Calu3 (cell line): ENCODE measurements at regions not wholly inside any gene's neighbourhood (a gene's known extent, or its start where the extent isn't known, plus 50 kb on each side); places are given as distances from the start of the nearest gene placed in this dataset.

Experiments used
- BruUV-seq: library from RNA; stranded (reverse); fragments of 400-500 nt; replicated peaks from 2 replicates; lab custom pipeline; 2021; lab: Mats Ljungman, UMichigan
- CTCF ChIA-PET: fragments of 300-600 bp; sonication (Branson Sonifier 250); formaldehyde crosslinking; loops from one replicate; lab custom pipeline; 2022; ENCODE audit warnings: antibody characterized with exemption; lab: Charles Lee
- DNase-seq: peaks from one replicate; pipeline ENCODE4 v3.0.0; 2022
- H3K27ac Mint-ChIP-seq: one replicate; pipeline ENCODE4 v1.8.0; 2022; ENCODE audit warnings: mixed read lengths; ENCODE audit not compliant: unreplicated experiment
- H3K27me3 Mint-ChIP-seq: one replicate; pipeline ENCODE4 v1.8.0; 2022; ENCODE audit warnings: mixed read lengths; ENCODE audit not compliant: unreplicated experiment
- H3K36me3 Mint-ChIP-seq: one replicate; pipeline ENCODE4 v1.8.0; 2022; ENCODE audit warnings: mild to moderate bottlenecking, moderate library complexity, mixed read lengths; ENCODE audit not compliant: insufficient read depth, unreplicated experiment
- H3K4me1 Mint-ChIP-seq: one replicate; pipeline ENCODE4 v1.8.0; 2022; ENCODE audit warnings: mild to moderate bottlenecking, low read depth, mixed read lengths; ENCODE audit not compliant: unreplicated experiment
- H3K4me3 Mint-ChIP-seq: one replicate; pipeline ENCODE4 v1.8.0; 2022; ENCODE audit warnings: mild to moderate bottlenecking, low read depth, moderate library complexity, mixed read lengths; ENCODE audit not compliant: unreplicated experiment
- H3K9me3 Mint-ChIP-seq: one replicate; pipeline ENCODE4 v1.8.0; 2022; ENCODE audit warnings: low read depth, mixed read lengths; ENCODE audit not compliant: unreplicated experiment
- intact Hi-C: fragments of 100-400 bp; cut with micrococcal nuclease; formaldehyde crosslinking; loops from one replicate; pipeline ENCODE4 v1.10.0; 2022; ENCODE audit not compliant: unreplicated experiment
- TF ChIP-seq, protein P1 (sequence below): fragments of 200-600 bp; IDR thresholded peaks from one replicate; pipeline ENCODE4 v1.8.0; 2022; ENCODE audit warnings: antibody characterized with exemption; ENCODE audit not compliant: unreplicated experiment

DNA sequence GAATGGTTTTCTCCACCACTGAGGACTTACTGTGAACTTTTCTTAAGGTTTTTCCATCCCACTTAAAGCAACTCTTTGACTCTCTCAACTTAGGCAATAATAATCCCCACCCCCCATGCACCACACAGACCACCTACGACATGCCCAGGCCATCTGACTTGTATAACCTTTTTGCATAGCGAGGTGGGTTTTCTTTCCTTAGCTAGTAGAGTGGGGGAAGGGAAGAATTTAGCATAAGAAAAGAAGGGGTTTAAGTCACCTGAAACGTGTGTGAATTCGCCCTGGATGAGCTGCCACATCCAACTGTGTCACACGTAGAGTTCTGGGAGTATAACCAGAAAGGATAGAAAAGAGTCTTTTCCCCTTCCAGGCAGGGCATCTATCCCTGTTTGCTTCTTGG lies 262.7 kb downstream of the YTHDC2 start:
- H3K4me3 Mint-ChIP-seq, result no peak overlapping the region

DNA sequence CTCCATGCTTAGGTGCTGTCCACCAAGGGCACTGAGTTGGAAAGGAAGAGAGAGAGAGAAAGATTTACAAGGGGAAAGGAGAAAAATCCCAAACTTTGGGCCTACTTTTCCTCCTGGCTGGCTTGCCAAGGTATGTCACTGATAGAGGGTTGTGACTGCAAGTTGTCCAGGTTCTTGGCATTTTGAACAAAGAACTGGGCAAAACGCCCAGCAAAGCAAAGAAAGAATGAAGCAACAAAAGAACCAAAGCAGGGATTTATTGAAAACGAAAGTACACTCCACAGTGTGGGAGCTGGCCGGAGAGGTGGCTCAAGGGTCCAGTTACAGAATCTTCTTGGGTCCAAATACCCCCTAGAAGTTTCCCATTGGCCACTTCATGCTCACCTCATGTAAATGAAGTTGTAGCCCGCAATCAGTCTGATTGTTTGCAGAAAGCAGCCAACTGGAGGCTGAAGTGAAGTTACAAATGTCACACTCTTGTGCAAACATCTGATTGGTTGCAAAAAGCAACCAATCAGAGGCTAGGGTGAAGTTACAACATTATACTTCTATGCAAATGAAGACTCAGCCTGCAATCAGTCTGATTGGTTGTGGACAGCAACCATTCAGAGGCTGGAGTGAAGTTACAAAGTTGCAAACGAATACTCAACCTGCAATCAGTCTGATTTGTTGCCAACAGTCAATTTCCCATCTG lies 263.5 kb downstream of the YTHDC2 start:
- intact Hi-C loops, result no loop called here

More for the DNA sequence above, 262.7 kb downstream of the YTHDC2 start:
- intact Hi-C loops, result no loop called here
- BruUV-seq, result no TSS peak
- Mint-ChIP-seq H3K36me3 (no peaks in the 10 kb centered on the region), H3K27me3 (no peaks in the 10 kb centered on the region), H3K9me3 (no peaks in the 10 kb centered on the region), H3K27ac (no peak overlapping the region), H3K4me1 (peaks cover 24% of the 10 kb centered on the region)
- no peak for DNase-seq
- TF ChIP-seq, protein P1, sequence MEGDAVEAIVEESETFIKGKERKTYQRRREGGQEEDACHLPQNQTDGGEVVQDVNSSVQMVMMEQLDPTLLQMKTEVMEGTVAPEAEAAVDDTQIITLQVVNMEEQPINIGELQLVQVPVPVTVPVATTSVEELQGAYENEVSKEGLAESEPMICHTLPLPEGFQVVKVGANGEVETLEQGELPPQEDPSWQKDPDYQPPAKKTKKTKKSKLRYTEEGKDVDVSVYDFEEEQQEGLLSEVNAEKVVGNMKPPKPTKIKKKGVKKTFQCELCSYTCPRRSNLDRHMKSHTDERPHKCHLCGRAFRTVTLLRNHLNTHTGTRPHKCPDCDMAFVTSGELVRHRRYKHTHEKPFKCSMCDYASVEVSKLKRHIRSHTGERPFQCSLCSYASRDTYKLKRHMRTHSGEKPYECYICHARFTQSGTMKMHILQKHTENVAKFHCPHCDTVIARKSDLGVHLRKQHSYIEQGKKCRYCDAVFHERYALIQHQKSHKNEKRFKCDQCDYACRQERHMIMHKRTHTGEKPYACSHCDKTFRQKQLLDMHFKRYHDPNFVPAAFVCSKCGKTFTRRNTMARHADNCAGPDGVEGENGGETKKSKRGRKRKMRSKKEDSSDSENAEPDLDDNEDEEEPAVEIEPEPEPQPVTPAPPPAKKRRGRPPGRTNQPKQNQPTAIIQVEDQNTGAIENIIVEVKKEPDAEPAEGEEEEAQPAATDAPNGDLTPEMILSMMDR, result no peak
- CTCF ChIA-PET, result no interaction called here

DNA sequence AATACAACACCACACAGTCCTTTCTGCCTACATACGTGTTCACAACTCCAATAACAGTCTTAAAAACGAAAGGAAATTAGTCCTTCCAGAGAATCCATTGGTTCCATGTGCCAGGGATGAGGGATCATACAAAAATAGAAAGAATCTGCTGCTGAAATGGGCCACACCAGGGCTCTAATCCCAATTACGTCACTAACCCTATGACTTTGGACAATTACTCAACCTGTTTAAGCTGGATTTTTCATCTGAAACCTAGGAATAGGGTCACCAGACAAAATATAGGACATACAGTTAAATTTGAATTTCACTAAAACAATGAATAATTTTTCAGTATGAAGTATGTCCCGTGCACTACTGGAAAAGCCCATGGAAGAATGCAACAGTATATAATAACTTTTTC lies 264.7 kb downstream of the YTHDC2 start:
- no peak for DNase-seq
- no peak overlapping the region for H3K27ac Mint-ChIP-seq
- intact Hi-C loops, result no loop called here
- no peaks in the 10 kb centered on the region for H3K27me3 Mint-ChIP-seq
- no TSS peak for BruUV-seq
- TF ChIP-seq, protein P1, result no peak
- H3K4me1 Mint-ChIP-seq, result peaks cover 26% of the 10 kb centered on the region
- no peak overlapping the region for H3K4me3 Mint-ChIP-seq
- H3K9me3 Mint-ChIP-seq, result no peaks in the 10 kb centered on the region
- CTCF ChIA-PET, result no interaction called here
- no peaks in the 10 kb centered on the region for H3K36me3 Mint-ChIP-seq

More for the DNA sequence above, 263.5 kb downstream of the YTHDC2 start:
- H3K4me3 Mint-ChIP-seq, result peak overlapping the region; percentile 21
- peak overlapping the region; percentile 27 for H3K27ac Mint-ChIP-seq
- DNase-seq, result peak; percentile 31
- no peaks in the 10 kb centered on the region for H3K27me3 Mint-ChIP-seq
- CTCF ChIA-PET, result no interaction called here
- no peaks in the 10 kb centered on the region for H3K9me3 Mint-ChIP-seq
- TF ChIP-seq, protein P1, result no peak
- H3K4me1 Mint-ChIP-seq, result peaks cover 26% of the 10 kb centered on the region
- no peaks in the 10 kb centered on the region for H3K36me3 Mint-ChIP-seq
- BruUV-seq, result no TSS peak

DNA sequence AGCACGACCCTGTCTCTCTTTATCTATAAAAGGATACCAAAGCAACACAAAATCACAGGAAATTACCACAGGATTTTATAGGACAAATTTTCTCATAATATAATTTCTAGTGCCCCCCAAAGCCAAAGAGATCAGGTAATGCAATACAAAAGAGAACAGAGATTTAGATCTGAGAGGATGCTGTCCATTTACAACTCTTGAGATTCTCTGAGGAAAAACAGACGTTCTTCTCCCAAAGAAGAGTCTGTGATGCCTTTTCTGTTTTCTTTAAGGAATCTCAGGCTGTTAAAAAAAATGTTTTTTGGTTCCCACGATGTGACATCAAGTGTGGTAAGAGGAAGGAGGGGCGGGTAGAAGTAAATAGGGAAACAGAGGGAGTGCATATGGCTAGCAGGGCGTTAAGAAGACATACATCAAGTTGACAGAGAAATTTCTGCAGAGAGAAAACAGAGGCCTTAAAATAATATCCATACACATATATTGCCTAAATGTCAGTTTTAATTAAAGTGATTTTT lies 274.7 kb downstream of the YTHDC2 start:
- Mint-ChIP-seq H3K4me1 (no peaks in the 10 kb centered on the region), H3K4me3 (no peak overlapping the region), H3K27me3 (peaks cover 36% of the 10 kb centered on the region), H3K27ac (no peak overlapping the region), H3K9me3 (no peaks in the 10 kb centered on the region), H3K36me3 (no peaks in the 10 kb centered on the region)
- CTCF ChIA-PET, result no interaction called here
- intact Hi-C loops, result no loop called here
- DNase-seq, result no peak
- no TSS peak for BruUV-seq
- TF ChIP-seq, protein P1, result no peak
